ENCODE measurements at regions not wholly inside any gene's neighbourhood (a gene's known extent, or its start where the extent isn't known, plus 50 kb on each side); places are given as distances from the start of the nearest gene placed in this dataset.

- TF ChIP-seq POLR2AphosphoS5 (IDR thresholded peaks at IDR 0.05; ENCODE audit: low read depth, low read length) (no peak), POLR2A (IDR thresholded peaks at IDR 0.05; ENCODE audit: low read depth, low read length) (no peak), TAF1 (IDR thresholded peaks at IDR 0.05; ENCODE audit: borderline replicate concordance, low read depth, low read length) (no peak)
Observed at GRCh38 chr4:121217351-121217750, 53.2 kb upstream of the TNIP3 start.

Data from GM12892 (cell line).